HFFc6 (cell line): ENCODE measurements at regions not wholly inside any gene's neighbourhood (a gene's known extent, or its start where the extent isn't known, plus 50 kb on each side); places are given as distances from the start of the nearest gene placed in this dataset.

Experiments used
- DNase-seq: peaks from one replicate; pipeline ENCODE4 v3.0.0-alpha.2; 2018
- H3K27ac Mint-ChIP-seq: 2 replicates; pipeline ENCODE4 v1.8.0; 2020; ENCODE audit warnings: mild to moderate bottlenecking, mixed read lengths
- H3K27me3 Mint-ChIP-seq: 2 replicates; pipeline ENCODE4 v1.8.0; 2021; ENCODE audit warnings: mild to moderate bottlenecking, moderate library complexity, mixed read lengths; ENCODE audit not compliant: insufficient read depth
- H3K36me3 Mint-ChIP-seq: 2 replicates; pipeline ENCODE4 v1.8.0; 2021; ENCODE audit warnings: low read depth, mixed read lengths
- H3K4me1 Mint-ChIP-seq: 2 replicates; pipeline ENCODE4 v1.8.0; 2020; ENCODE audit warnings: low read depth, mixed read lengths
- H3K4me3 Mint-ChIP-seq: 2 replicates; pipeline ENCODE4 v1.8.0; 2020; ENCODE audit warnings: mild to moderate bottlenecking, moderate library complexity, mixed read lengths
- H3K9me3 Mint-ChIP-seq: 2 replicates; pipeline ENCODE4 v1.8.0; 2020; ENCODE audit warnings: mild to moderate bottlenecking, mixed read lengths
- CTCF ChIP-seq: fragments of 200-600 bp; sonication (generic); IDR thresholded peaks from 2 replicates; pipeline ENCODE4 v1.5.0; 2021; ENCODE audit warnings: antibody characterized with exemption, mild to moderate bottlenecking

- no peaks in the 10 kb centered on the region for H3K9me3 Mint-ChIP-seq
- H3K36me3 Mint-ChIP-seq = no peaks in the 10 kb centered on the region
- no peaks in the 10 kb centered on the region for H3K4me1 Mint-ChIP-seq
- no peak for DNase-seq
- no peak for TF ChIP-seq CTCF
- no peak overlapping the region for H3K27ac Mint-ChIP-seq
- no peak overlapping the region for H3K4me3 Mint-ChIP-seq
- H3K27me3 Mint-ChIP-seq = peaks cover 9% of the 10 kb centered on the region
Measured at GRCh38 chr2:122172812-122173211, 417.4 kb downstream of the TSN start.

DNA sequence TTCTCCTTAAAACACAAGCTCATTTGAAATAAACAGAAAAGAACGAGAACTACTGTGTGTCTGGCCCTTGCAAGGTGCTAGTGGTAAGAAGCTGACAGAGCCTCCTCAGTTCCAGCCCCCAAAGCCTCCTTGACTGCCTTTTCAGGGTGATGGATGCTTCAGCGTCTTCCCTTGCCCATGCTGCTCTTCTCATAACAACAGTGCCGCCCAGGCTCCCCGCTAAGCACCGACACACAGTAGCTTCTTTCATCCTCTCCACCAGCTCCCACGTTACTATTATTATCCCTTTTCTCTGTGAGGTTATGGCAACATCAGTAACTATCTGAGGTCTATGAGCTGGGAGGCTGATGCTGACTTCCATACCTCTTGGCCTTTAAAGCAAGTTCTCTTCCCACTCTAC lies 418.6 kb downstream of the TSN start:
- no peak overlapping the region for H3K4me3 Mint-ChIP-seq
- H3K9me3 Mint-ChIP-seq = no peaks in the 10 kb centered on the region
- H3K27ac Mint-ChIP-seq = no peak overlapping the region
- peaks cover 9% of the 10 kb centered on the region for H3K27me3 Mint-ChIP-seq
- no peaks in the 10 kb centered on the region for H3K36me3 Mint-ChIP-seq
- no peak for TF ChIP-seq CTCF
- no peak for DNase-seq
- no peaks in the 10 kb centered on the region for H3K4me1 Mint-ChIP-seq

- H3K36me3 Mint-ChIP-seq = no peaks in the 10 kb centered on the region
- DNase-seq = no peak
Measured at GRCh38 chr2:122179492-122180165, 424.2 kb downstream of the TSN start.

DNA sequence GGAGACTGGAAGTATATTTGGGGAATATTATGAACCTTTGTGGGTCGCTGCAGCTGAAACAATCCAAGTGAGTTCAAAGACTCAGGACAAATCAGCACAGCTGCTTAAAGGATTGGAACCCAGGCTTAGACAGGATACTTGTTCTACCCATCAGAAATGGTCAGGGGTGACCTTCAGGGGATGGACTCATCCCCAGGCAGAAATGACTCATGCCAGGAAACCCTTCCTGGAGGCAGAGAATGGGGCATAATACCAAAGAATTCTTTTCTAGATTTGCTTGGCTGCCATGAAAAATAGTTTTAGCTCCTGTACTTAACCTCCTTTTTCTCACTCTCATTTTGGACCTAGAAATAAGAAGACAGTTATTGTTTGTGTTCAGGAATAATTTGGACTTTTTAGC lies 425.5 kb downstream of the TSN start:
- TF ChIP-seq CTCF = no peak
- Mint-ChIP-seq H3K36me3 (no peaks in the 10 kb centered on the region), H3K9me3 (no peaks in the 10 kb centered on the region), H3K27ac (no peak overlapping the region), H3K4me1 (peaks cover 5% of the 10 kb centered on the region; the same call in 1 of the 2 replicates), H3K4me3 (no peak overlapping the region), H3K27me3 (peaks cover 6% of the 10 kb centered on the region; the same call in 1 of the 2 replicates)
- DNase-seq = no peak

More at GRCh38 chr2:122179492-122180165, 424.2 kb downstream of the TSN start:
- Mint-ChIP-seq H3K4me1 (peaks cover 5% of the 10 kb centered on the region; the same call in 1 of the 2 replicates), H3K4me3 (no peak overlapping the region), H3K27ac (no peak overlapping the region), H3K9me3 (no peaks in the 10 kb centered on the region), H3K27me3 (peaks cover 10% of the 10 kb centered on the region)
- no peak for TF ChIP-seq CTCF

DNA sequence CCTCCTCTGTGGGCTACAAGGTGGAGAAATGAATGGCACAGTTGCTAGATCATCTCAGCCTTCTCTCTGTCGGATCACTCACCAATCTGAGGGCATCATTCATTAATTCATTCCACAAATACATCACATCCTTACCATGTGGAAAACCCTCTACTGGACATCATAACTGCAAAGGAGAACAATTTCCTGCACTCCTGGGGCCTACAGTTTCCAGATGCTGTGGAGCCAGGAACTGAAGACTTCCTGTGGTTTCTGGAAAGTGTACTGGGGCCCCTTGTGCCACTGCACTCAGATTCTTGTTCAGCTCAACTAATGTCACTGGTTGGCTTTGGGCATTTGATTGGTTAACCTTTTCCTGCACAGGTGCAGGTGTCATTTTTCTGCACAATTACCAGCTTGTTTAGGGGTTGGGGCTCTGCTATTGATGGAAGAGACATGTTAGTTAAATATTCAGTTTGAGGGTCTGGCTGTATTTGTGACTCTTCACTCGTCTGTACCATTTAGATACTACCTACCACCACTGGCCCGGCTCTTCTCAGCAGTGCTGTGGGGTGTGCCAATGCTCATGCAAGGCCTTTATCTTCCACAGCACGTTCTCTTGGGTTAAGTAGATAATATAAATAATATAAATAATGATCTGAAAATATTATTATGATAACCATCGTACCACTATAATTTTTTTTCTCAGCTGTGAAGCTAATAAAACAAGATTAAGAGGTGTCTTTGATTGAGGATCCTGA lies 427.3 kb downstream of the TSN start:
- TF ChIP-seq CTCF = no peak
- Mint-ChIP-seq H3K36me3 (no peaks in the 10 kb centered on the region), H3K27ac (no peak overlapping the region), H3K9me3 (no peaks in the 10 kb centered on the region), H3K4me1 (peaks cover 5% of the 10 kb centered on the region; the same call in 1 of the 2 replicates), H3K27me3 (peaks cover 6% of the 10 kb centered on the region; the same call in 1 of the 2 replicates), H3K4me3 (no peak overlapping the region)
- DNase-seq = no peak
